ENCODE measurements at regions not wholly inside any gene's neighbourhood (a gene's known extent, or its start where the extent isn't known, plus 50 kb on each side); places are given as distances from the start of the nearest gene placed in this dataset.

- TF ChIP-seq CTCF (IDR thresholded peaks at IDR 0.05) (no peak), POLR2A (IDR thresholded peaks at IDR 0.05) (no peak)
Observed at GRCh38 chr7:131883769-131884168, 327.3 kb upstream of the PODXL start.
